SIG-M5 (cell line): ENCODE measurements at regions not wholly inside any gene's neighbourhood (a gene's known extent, or its start where the extent isn't known, plus 50 kb on each side); places are given as distances from the start of the nearest gene placed in this dataset.

Source experiments
- DNase-seq: peaks from one replicate; lab custom pipeline; 2025; lab: John Stamatoyannopoulos, UW

GRCh38 chr13:80666782-80667552, 326.0 kb upstream of the SPRY2 start:
- DNase-seq, result no peak

GRCh38 chr13:80665792-80666333, 324.9 kb upstream of the SPRY2 start:
- no peak for DNase-seq

- no peak for DNase-seq
Measured at GRCh38 chr13:80664950-80665349, 324.0 kb upstream of the SPRY2 start.

GRCh38 chr13:80663788-80664187, 322.9 kb upstream of the SPRY2 start:
- no peak for DNase-seq

- no peak for DNase-seq
Measured at GRCh38 chr13:80658705-80659104, 317.8 kb upstream of the SPRY2 start.

- no peak for DNase-seq
Measured at GRCh38 chr13:80656512-80656904, 315.6 kb upstream of the SPRY2 start.

- no peak for DNase-seq
Measured at GRCh38 chr13:80655778-80656511, 315.0 kb upstream of the SPRY2 start.

GRCh38 chr13:80654638-80655249, 313.8 kb upstream of the SPRY2 start:
- no peak for DNase-seq

- DNase-seq, result no peak
Measured at GRCh38 chr13:80649274-80649673, 308.3 kb upstream of the SPRY2 start.

- no peak for DNase-seq
Measured at GRCh38 chr13:80642641-80643040, 301.7 kb upstream of the SPRY2 start.

- DNase-seq, result no peak
Measured at GRCh38 chr13:80633251-80633650, 292.3 kb upstream of the SPRY2 start.

- no peak for DNase-seq
Measured at GRCh38 chr13:80630685-80631121, 289.8 kb upstream of the SPRY2 start.

- DNase-seq, result no peak
Measured at GRCh38 chr13:80618781-80619180, 277.9 kb upstream of the SPRY2 start.

- DNase-seq, result no peak
Measured at GRCh38 chr13:80612804-80613203, 271.9 kb upstream of the SPRY2 start.

- DNase-seq, result no peak
Measured at GRCh38 chr13:80611310-80611709, 270.4 kb upstream of the SPRY2 start.

- no peak for DNase-seq
Measured at GRCh38 chr13:80605716-80606115, 264.8 kb upstream of the SPRY2 start.

GRCh38 chr13:80605011-80605410, 264.1 kb upstream of the SPRY2 start:
- DNase-seq, result no peak

- no peak for DNase-seq
Measured at GRCh38 chr13:80604098-80604497, 263.2 kb upstream of the SPRY2 start.

GRCh38 chr13:80603351-80603750, 262.4 kb upstream of the SPRY2 start:
- DNase-seq, result no peak

GRCh38 chr13:80599765-80600164, 258.8 kb upstream of the SPRY2 start:
- DNase-seq, result no peak

GRCh38 chr13:80598189-80598588, 257.3 kb upstream of the SPRY2 start:
- DNase-seq, result no peak

- no peak for DNase-seq
Measured at GRCh38 chr13:80591976-80592740, 251.2 kb upstream of the SPRY2 start.
